A673 (cell line): ENCODE measurements at regions not wholly inside any gene's neighbourhood (a gene's known extent, or its start where the extent isn't known, plus 50 kb on each side); places are given as distances from the start of the nearest gene placed in this dataset.

Experiments used
- BruUV-seq: library from RNA; stranded (reverse); fragments of 400-500 nt; replicated peaks from 2 replicates; lab custom pipeline; 2021; lab: Mats Ljungman, UMichigan
- CTCF ChIA-PET: fragments of 300-600 bp; sonication (Branson Sonifier 250); formaldehyde crosslinking; loops from one replicate; lab custom pipeline; 2022; ENCODE audit warnings: antibody characterized with exemption; lab: Charles Lee
- POLR2A ChIA-PET: fragments of 300-600 bp; sonication (Branson Sonifier 250); formaldehyde crosslinking; loops from one replicate; lab custom pipeline; 2022; ENCODE audit warnings: antibody characterized with exemption; ENCODE audit not compliant: low non-redundant PET; lab: Charles Lee
- DNase-seq: peaks from one replicate; pipeline ENCODE4 v3.0.0-alpha.2; 2015; ENCODE audit warnings: low spot score
- H3K27ac ChIP-seq: fragments of 200-600 bp; sonication (generic); 2 replicates; pipeline ENCODE4 v1.5.1; 2016; ENCODE audit warnings: mixed run types, low read depth, mild to moderate bottlenecking, mixed read lengths, antibody characterized with exemption, low read length; ENCODE audit not compliant: poor library complexity, severe bottlenecking
- H3K27me3 ChIP-seq: fragments of 200-600 bp; sonication (generic); replicated peaks from 2 replicates; pipeline ENCODE4 v1.6.1; 2017; ENCODE audit warnings: mixed run types, low read depth, mild to moderate bottlenecking, mixed read lengths, antibody characterized with exemption, low read length; ENCODE audit not compliant: insufficient read depth, poor library complexity
- H3K36me3 ChIP-seq: fragments of 200-600 bp; sonication (generic); 2 replicates; pipeline ENCODE4 v1.6.1; 2016; ENCODE audit warnings: mixed run types, mild to moderate bottlenecking, mixed read lengths, antibody characterized with exemption, low read length; ENCODE audit not compliant: insufficient read depth, poor library complexity, severe bottlenecking
- H3K4me1 ChIP-seq: fragments of 200-600 bp; sonication (generic); 2 replicates; pipeline ENCODE4 v1.6.1; 2017; ENCODE audit warnings: mixed run types, mild to moderate bottlenecking, mixed read lengths, antibody characterized with exemption, low read length; ENCODE audit not compliant: insufficient read depth, poor library complexity, severe bottlenecking
- H3K4me3 ChIP-seq: fragments of 200-600 bp; sonication (generic); 2 replicates; pipeline ENCODE4 v1.5.1; 2016; ENCODE audit warnings: low read depth, mixed run types, mild to moderate bottlenecking, mixed read lengths, low read length; ENCODE audit not compliant: poor library complexity, severe bottlenecking
- H3K9me3 ChIP-seq: fragments of 200-600 bp; sonication (generic); 2 replicates; pipeline ENCODE4 v1.6.1; 2016; ENCODE audit warnings: mixed run types, low read depth, mild to moderate bottlenecking, mixed read lengths, antibody characterized with exemption, low read length; ENCODE audit not compliant: poor library complexity, severe bottlenecking
- EZH2 ChIP-seq: fragments of 200-600 bp; sonication (generic); IDR thresholded peaks from 2 replicates; pipeline ENCODE4 v1.6.1; 2017; ENCODE audit warnings: borderline replicate concordance, low read depth, mild to moderate bottlenecking, mixed read lengths, antibody characterized with exemption, low read length; ENCODE audit not compliant: poor library complexity, severe bottlenecking
- intact Hi-C: fragments of 100-400 bp; cut with micrococcal nuclease; formaldehyde crosslinking; loops from one replicate; pipeline ENCODE4 v1.10.0; 2022; ENCODE audit not compliant: unreplicated experiment
- TF ChIP-seq, protein P1 (sequence below): fragments of 300-800, 200-600 bp; sonication (generic); conservative IDR thresholded peaks from 2 replicates; pipeline ENCODE4 v1.5.1; 2017; ENCODE audit warnings: low read depth, mild to moderate bottlenecking, antibody characterized with exemption, low read length, moderate library complexity, mixed read lengths

- CTCF ChIA-PET: interaction anchor here (0.6 kb wide), 1 partner anchor 138 kb away, joined by 3 read pairs; no protein-coding TSS in a partner anchor
- no peak overlapping the region for H3K27ac ChIP-seq
- no peak for DNase-seq
- TF ChIP-seq, protein P1, sequence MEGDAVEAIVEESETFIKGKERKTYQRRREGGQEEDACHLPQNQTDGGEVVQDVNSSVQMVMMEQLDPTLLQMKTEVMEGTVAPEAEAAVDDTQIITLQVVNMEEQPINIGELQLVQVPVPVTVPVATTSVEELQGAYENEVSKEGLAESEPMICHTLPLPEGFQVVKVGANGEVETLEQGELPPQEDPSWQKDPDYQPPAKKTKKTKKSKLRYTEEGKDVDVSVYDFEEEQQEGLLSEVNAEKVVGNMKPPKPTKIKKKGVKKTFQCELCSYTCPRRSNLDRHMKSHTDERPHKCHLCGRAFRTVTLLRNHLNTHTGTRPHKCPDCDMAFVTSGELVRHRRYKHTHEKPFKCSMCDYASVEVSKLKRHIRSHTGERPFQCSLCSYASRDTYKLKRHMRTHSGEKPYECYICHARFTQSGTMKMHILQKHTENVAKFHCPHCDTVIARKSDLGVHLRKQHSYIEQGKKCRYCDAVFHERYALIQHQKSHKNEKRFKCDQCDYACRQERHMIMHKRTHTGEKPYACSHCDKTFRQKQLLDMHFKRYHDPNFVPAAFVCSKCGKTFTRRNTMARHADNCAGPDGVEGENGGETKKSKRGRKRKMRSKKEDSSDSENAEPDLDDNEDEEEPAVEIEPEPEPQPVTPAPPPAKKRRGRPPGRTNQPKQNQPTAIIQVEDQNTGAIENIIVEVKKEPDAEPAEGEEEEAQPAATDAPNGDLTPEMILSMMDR: no peak
- no peak for TF ChIP-seq EZH2
- H3K27me3 ChIP-seq: no peaks in the 10 kb centered on the region
- no peaks in the 10 kb centered on the region for H3K9me3 ChIP-seq
- no peaks in the 10 kb centered on the region for H3K4me1 ChIP-seq
- no TSS peak for BruUV-seq
- no peak overlapping the region for H3K4me3 ChIP-seq
- intact Hi-C loops: loop anchor here (10.0 kb wide), 1 partner anchor 739 kb away; no protein-coding TSS in a partner anchor
- POLR2A ChIA-PET: no interaction called here
- H3K36me3 ChIP-seq: no peaks in the 10 kb centered on the region
Observed at GRCh38 chr10:30756151-30756550, 126.6 kb upstream of the LYZL2 start.

DNA sequence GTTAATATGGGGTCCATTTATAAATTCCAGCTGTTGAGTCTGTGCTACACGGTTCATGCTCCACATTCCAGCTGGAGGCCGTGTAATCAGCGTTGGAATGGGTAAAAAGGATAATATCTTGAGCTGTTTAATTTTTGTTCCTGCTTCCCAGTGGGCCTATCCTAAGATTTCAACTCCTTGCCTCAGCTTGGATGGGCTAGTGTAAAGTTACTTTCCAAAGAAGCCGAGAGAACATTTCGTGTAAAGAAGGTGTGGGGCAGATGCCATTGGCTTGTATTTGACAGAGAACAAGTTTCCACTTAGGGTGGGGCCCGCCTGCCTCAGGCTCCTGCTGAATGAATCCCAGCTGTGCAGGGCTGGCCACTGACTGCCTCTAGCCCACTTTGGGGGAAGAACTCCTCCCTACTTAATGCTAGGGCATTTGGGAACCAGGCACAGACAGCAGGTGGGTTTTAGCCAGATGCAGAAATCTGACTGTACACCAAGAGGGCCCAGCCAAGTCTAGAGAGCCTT, 125.9 kb upstream of the LYZL2 start:
- H3K4me3 ChIP-seq: no peak overlapping the region
- CTCF ChIA-PET: no interaction called here
- H3K27me3 ChIP-seq: no peaks in the 10 kb centered on the region
- H3K27ac ChIP-seq: no peak overlapping the region
- no peaks in the 10 kb centered on the region for H3K9me3 ChIP-seq
- intact Hi-C loops: loop anchor here (10.0 kb wide), 1 partner anchor 739 kb away; no protein-coding TSS in a partner anchor
- H3K36me3 ChIP-seq: no peaks in the 10 kb centered on the region
- H3K4me1 ChIP-seq: no peaks in the 10 kb centered on the region
- TF ChIP-seq EZH2: no peak
- TF ChIP-seq, protein P1: no peak
- DNase-seq: no peak
- no TSS peak for BruUV-seq
- POLR2A ChIA-PET: no interaction called here

- no peaks in the 10 kb centered on the region for H3K4me1 ChIP-seq
- intact Hi-C loops: loop anchor here (5.0 to 10.0 kb wide), 2 partner anchors 742 to 1055 kb away; no protein-coding TSS in a partner anchor
- TF ChIP-seq, protein P1: no peak
- no peak for DNase-seq
- no peak overlapping the region for H3K4me3 ChIP-seq
- no peaks in the 10 kb centered on the region for H3K9me3 ChIP-seq
- no peak overlapping the region for H3K27ac ChIP-seq
- POLR2A ChIA-PET: no interaction called here
- no peaks in the 10 kb centered on the region for H3K27me3 ChIP-seq
- BruUV-seq: no TSS peak
- no peaks in the 10 kb centered on the region for H3K36me3 ChIP-seq
- CTCF ChIA-PET: interaction anchor here (0.7 to 1.4 kb wide), 6 partner anchors 9 to 1118 kb away, joined by 3 to 17 read pairs (median 4); no protein-coding TSS in a partner anchor
Observed at GRCh38 chr10:30752481-30752881, 122.9 kb upstream of the LYZL2 start.
